ENCODE measurements at regions not wholly inside any gene's neighbourhood (a gene's known extent, or its start where the extent isn't known, plus 50 kb on each side); places are given as distances from the start of the nearest gene placed in this dataset.

DNA sequence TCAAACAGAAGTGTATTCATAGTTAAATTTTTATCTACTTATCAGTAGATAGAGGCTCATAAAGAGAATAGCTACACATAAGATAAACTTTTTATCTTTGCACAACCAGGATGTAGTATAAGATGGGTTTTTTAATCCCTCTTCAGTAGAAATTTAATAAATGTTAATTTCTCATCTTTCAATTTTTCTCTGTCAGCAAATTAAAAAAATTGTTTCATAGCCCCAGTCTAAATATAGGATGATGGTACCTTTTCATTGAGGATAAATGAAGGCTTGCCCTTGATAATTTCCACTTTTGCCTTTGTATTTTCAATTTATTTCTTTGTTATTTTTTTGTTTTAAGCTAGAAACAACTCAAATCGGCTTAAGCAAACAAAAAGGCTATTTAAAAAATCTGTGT is 251.2 kb upstream of the NOX3 start:
- DNase-seq: no peak

DNA sequence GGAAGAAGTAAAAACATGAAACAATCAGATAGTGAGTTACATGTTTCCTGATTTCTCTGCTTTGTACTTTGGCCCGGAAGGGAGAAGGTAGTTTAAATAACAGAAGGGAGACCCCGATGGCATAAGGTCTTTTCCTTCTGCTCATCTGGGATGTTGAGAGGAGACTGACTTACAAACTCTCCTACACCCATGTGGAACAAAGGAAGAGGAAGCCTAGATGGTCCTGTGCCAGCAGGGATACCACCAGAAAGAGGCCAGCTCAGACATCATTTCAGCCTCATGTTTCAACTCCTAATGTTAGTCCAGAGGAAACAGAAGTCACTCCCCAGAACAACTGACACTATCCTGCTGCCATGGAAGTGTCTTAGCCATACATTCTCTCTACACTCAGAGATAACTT is 250.7 kb upstream of the NOX3 start:
- DNase-seq: no peak

DNA sequence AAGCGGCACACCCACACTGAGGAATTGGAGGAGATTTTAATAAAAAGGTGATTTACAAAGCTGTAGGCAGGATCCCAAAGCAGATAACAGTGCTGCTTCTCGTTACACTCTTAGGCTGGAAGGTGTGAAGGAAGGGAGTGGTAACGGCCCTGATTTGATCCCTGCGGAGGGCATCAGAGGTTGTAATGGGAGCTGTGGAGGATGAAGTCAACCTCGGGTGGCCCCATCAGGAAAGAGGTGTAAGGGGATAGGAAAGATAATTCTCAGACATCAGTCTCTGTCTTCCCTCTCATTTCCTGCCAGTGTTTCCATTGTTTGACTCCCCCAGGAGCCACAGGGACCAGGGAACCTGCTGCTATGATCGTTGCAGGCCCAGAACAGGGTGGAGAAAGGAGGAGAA is 245.7 kb upstream of the NOX3 start:
- DNase-seq: no peak

DNA sequence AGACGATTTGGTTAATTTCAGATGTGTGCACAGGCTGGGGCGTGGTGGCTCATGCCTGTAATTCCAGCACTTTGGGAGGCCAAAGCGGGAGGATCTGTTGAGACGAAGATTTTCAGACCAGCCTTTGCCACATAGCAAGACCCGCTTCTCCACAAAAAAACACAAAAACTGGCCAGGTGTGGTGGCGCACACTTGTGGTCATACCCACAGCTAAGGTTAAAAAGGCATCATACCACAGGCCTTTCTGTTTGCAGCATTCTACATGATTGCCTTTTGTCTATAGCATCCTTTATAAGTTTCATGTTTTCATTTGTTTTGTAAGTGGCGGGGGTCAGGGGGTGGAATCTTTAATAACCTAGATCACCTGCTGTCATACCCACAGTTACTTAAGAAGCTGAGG is 239.9 kb upstream of the NOX3 start:
- no peak for DNase-seq

DNA sequence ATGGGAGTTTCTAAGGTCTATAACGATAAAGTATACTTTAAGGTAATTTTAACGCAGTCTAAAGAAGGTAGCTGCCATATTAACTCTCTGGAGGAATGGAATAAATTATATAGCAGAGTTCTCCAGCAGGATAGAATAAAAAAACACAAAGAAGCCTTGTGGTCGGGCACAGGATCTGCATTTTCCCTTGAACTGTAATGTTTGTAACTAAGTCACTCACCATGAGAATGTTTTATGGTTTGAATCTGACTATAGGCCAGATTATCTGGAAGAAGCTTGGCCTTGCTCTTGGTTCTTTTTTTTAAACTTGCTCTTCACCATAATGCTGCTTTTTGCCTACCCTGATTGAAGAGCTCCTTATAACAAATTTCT is 238.8 kb upstream of the NOX3 start:
- DNase-seq: no peak

DNA sequence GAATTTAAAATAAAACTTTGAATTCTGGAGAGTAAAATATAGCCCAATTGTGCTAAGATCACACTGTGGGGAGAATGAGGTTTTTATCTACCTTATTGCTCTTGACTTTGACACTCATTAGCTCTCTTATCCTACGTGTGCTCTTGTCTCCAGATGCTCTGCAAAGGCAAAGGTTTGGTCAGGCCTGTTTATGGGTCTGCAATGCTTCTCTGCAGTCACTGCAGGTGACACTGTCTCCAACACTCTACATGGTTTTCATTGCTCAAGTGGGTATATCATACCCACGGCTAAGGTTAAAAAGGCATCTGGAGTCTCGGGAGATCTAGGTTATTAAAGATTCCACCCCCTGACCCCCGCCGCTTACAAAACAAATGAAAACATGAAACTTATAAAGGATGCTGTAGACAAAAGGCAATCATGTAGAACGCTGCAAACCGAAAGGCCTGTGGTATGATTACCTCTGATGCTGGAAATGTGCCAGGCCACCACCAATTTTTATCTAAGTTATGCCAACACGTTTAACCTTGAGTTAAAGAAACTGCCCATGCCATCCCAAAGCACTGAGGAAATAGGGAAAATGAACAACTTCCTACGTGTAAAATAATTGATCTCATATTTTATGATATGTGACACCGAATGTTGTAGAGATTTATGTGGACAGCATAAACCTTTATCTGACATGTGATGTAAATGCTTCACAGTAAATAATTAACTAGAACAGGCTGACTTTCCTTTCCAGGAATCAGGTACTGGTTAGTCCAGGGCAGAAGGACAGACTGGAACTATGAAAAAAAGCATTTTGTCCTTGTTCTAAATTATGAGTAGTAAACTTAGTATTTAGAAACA is 238.2 kb upstream of the NOX3 start:
- no peak for DNase-seq

DNA sequence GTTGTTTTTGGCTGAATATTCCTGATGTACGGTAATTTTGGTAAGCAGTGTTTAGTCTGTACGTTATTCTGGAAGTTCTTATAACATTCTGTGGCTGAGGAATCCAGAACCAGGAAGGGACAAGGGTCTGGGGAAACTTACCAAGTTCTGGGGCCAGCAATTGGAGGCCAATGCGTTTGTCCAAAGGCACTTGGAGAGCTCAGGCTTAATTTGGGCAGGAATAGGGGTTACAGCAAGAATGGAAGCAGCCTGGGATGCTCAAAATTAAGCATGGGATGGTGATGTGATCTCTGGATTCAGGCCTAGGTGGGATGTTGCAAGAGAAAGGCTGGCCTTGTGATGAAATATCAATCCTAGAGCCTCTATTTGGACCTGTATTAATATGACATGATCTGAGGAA is 235.2 kb upstream of the NOX3 start:
- DNase-seq: no peak

DNA sequence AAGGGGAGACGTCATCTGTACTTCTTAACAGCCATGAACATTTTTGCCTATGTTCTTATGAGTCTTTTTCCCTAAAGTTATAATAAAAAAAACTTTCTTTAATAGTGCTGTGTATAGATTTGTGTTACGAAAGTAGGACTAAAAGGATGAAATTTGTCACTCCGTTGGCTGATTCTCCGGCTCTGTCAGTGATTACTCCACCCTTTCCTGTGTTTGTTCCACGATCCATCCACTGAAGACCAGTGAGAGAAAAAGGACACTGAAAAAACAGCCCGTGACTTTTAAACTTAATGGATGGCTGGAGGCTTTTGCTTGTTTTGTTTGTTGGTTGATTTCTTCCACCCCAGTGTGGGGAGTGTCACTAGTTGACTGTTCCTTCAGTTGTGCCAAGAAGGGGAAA is 232.0 kb upstream of the NOX3 start:
- DNase-seq: no peak

DNA sequence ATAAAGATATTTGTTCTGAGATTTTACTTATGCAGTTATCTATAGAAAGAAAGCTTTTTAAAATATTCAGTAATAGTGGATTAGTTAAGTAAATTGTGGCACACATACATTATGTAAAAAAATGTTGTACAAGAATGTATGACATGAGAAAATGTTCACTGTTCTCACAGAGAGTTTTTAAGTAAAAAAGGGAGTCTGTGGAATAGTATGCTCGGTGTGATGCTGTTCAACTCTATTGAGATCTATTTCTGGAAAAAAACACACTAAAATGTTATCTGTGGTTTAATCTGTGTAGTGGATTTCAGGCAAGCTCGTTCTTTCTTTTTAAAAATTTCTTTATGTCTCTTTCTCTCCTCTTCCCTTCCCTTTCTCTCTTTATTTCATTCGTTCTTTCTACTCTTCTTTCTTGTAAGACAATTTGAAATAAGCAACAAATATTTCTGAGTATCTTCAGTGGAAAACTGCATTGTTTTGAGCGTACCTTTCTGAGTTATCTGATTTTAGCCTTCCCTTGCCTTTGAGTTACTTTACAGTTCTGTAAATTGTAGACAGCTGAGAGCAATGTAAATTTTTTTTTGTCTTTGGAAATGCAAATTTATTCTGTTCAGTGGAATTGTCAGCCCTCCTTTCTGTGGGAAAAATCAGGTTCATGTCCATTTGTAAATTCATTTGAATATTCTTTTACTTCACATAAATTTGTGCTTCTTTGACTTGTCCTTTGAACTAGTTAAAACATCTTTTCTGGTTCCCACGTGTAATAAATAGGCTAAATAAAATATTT is 229.0 kb upstream of the NOX3 start:
- no peak for DNase-seq

DNA sequence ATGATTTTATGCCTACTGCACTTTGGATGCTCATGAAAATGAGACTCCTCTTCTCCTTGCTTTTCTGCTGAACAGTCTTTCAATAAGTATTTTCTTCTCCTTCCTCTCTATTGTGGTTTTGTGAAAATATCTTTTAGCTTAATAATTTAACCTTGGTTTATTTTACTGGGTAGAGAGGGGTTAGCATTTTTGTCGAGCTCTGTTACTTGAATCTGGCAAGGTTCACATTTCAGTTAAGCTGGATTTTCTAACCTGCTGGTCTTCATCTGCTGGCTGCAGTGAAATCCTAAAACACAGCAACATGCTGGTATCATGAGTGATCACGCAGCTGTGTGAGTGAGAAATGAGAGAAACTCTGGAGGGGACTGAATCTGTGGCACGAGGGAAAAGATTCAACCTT is 222.7 kb upstream of the NOX3 start:
- no peak for DNase-seq

DNA sequence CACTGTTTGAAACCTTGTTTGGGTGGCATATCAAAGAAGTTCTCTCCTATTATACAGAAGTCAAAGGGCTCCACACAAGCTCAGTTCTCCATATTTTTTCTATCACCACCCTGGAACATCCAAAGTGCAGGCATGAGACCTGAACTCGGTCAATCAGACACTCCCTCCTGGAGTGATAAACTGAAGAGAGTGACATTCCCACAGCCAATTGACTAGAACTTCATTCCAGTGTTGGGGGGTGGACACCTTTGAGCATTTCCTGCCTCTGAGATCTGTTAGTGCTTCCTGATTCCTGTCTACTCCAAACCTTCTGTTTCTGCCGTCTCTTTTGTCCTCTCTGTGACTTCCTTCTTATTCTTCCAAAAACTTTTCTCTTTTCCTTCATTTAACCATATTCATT is 220.7 kb upstream of the NOX3 start:
- no peak for DNase-seq

DNA sequence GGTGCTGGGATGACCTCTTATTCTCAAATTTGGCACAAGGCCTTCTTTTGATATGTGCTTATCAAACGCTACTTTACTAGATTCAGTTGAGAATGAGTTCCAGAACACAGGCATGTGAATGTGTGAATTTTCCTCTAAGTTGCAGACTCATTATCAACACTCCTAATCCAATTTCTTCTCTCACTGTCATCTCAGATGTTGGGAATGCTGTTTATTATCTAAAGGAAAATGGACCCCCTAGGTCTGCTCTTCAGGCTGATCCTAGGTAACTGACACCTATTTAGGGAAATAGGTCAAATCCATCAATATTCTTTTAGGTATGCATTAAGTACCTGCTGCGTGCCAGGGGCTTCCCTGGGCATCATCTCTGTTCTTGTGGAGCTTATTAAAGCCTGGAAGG is 215.0 kb upstream of the NOX3 start:
- no peak for DNase-seq

DNA sequence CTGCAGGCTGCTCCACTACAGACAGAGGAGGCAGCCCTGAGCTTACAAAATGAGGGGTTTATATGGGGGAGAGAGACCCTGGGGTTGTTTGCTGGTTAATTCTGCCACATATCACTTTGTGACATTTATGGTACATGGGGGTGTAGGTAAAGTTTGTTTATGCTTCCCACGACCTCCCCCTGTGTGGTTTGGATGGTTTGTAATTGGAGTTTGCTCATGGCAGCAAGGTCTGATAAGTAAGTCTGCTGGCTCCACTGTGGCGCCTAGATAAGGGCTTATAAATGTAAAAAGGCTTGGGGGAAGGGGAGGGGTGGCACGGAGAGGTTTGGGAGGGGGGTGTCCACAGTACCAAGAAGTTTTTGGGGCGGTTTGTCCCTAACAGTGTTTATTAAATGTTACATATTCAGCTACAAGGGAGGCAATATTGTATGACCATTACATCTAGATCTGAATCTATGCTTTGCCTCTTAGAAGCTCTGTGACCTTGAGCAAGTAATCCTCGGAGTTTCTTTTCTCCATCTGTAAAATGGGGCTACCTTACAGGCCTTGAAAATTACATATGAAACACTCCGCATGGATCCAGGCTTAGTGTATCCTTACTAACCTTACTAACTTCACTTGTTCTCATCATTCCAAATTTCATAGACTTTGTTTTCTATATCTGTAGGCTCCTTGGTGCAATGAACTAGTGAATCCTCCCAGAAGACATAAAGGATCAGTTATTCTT is 204.8 kb upstream of the NOX3 start:
- no peak for DNase-seq

DNA sequence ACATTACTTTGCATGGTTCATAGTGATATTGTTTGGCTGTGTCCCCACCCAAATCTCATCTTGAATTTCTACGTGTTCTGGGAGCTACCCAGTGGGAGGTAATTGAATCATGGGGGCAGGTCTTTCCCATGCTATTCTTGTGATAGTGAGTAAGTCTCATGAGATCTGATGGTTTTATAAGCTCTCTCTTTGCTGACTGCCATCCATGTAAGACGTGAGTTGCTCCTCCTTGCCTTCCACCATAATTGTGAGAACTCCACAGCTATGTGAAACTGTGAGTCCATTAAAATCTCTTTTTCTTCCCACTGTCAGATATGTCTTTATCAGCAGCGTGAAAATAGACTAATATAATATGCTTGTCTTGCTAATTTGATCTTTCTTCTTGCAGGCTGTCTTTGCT is 200.4 kb upstream of the NOX3 start:
- no peak for DNase-seq

DNA sequence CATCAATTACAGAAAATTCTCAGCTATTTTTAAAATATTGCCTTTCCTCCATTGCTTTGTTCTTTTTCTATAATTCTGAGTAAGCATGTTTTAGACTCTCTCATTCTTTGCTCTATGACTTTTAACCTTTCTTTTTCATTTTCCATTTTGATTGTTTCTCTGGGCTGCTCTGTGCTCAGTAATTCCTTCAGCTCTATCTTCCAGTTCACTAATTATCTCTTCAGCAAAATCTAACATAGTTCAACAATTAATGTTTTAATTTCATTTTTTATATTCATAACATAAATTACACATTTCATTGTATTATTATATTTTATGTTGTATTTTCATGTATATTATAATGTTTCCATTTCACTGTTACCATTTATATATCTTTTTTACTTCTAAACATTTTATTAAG is 198.8 kb upstream of the NOX3 start:
- DNase-seq: no peak

DNA sequence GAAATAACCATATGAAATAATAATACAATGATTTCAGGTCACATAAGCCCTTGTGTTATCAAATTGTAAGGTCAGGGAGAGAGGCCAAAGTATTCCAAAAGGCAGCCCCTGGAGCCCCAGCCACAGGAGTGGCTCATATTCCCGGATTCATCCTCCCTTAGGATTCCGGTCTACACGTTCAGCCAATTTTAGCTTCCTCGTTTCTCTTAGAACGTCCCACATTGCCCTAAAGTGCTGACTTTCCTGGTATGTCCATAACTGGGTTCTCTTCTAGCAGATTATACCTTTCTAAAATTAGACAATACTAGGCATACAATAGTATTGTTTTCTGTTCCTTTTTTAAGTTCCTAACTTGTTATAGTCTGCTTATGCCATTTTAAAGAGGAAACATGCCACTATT is 192.7 kb upstream of the NOX3 start:
- DNase-seq: no peak

DNA sequence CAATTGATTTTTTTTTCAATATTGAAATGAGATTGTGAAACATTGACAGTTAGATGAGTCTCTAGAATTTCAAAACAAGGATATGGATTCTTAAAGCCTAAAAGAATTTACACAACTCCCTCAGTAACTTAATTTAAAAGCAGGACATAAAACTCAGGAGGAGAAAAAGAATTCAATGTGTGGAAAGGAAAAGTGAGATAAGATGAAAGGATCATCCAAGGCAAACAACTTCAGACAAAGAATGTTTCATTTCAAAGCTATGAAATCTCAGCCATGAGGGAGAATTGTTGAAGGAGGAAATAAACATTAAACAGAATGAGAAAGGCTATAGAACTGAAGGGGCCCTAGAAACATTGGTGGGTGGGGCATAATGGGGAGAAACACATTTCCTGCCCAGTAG is 191.7 kb upstream of the NOX3 start:
- no peak for DNase-seq

DNA sequence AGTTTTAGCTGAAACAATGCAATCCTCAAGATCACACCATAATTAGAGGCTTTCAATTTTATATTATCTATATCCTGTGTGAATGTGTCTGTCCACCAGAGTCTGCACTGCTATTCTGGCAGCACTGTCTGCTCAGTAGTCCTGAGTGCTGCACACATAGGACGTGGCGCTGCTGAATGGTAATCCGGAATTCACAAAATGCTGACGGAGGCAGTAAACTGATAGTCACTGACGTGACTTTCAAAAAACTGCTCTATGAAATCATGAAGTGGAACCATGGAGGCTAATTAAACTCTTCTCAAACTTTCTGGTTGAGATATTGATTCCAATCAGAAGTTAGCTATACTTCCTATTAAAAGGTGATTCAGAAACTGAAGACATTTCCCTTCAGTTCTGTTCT is 190.8 kb upstream of the NOX3 start:
- no peak for DNase-seq

DNA sequence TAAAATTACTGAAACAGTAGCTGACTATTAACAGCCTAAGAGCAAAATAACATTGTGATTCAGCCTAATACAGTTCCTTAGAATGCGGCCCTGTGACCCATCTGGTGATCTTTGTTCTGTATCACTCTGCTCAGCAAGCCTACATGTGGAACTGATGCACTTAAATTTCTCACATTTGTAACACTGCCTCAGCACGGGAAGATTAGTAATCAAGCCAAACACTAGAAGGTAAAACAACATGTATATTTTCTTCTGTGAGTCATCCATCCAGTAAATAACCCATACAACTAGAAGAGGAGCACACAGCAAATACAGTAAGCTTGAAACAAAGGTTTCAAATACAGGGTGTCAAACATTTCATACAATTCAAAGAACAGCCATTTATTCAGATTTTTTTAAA is 189.7 kb upstream of the NOX3 start:
- DNase-seq: peak; percentile 14

DNA sequence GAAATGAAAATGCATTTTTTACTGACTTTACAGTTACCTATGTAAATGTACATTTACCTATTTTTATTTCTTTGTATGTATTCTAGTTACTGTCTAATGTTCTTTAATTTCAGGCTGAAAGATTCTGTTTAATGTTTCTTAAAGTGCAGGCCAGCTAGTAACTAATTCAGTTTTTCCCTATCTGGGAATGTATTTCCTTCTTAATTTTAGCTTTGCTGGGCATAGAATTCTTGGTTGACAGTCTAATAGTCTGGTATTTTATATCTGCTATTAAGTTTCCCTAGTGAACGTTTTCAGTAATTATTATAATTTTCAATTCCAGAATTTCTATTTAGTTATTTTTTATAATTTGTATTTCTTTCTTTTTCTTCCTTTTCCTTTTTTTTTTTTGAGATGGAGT is 186.0 kb upstream of the NOX3 start:
- no peak for DNase-seq

DNA sequence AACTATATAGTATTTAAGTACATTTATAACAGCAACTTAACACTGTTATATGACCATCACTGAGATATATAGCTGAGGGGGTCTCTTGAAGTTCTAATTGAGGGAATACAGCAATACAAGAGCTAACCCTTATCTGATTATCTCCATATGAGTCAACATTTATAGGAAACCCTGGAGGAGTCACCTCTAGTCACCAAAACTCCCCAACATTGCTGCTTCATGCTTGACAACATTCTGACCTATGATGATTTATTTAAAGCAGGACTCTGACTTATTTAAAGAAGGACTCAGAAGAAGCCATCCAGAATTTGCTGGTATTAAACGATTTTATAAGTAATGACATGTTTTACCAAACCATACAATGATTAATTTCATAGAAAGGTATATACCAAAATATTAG is 182.6 kb upstream of the NOX3 start:
- DNase-seq: no peak

DNA sequence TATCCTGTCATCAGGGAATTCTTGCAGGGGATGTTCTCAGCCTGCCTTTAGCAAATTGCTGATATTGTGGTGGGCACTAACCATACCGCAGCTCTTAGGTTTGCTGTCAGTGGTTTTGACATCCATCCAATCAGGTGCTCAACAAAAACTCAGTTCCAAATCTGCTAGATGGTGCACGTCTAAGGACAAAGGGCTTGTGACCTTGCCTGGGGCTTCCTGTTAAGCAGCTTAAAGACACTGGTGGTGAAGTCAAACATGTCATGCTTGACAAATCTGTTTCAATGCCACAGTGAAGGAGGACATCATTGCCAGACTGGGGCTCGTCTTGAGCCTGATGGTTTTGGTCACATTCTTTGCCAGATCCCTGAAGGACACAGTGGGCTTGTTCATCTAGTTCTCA is 179.8 kb upstream of the NOX3 start:
- no peak for DNase-seq

DNA sequence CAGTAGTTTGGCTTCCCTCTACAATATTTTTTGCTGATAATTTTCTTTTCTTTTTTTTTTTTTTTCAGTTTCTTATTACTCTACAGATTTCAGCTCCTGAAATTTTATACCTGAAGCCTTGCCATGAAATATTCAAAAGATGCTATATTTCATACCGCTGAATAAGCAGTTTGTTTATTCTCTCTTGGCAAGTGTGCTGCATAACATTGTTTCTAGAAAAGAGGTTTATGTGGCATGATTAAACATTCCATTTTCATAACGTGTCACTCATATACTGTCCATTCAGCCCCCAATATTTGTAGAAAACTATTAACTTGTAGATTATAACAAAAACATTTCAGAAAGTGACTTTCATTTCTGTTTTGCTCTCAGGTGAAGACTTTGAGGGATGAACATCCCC is 174.4 kb upstream of the NOX3 start:
- DNase-seq: no peak

DNA sequence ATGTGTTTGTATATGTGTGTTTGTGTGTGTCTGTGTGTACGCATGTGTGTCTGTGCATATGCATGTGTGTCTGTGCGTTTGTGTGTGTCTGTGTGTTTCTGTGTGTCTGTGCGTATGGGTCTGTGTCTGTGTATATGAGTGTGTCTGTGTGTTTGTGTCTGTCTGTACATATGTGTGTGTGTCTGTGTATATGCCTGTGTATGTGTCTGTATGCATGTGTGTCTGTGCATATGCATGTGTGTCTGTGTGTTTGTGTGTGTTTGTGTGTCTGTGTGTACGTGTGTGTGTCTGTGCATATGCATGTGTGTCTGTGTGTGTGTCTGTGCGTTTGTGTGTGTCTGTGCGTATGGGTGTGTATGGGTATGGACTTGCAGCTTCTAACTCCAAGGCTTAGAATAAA is 174.0 kb upstream of the NOX3 start:
- no peak for DNase-seq

Measured in HCEC 1CT (cell line).